Astrocyte (in vitro differentiated cells and primary cell): ENCODE measurements at regions not wholly inside any gene's neighbourhood (a gene's known extent, or its start where the extent isn't known, plus 50 kb on each side); places are given as distances from the start of the nearest gene placed in this dataset.

Source experiments
- EZH2 ChIP-seq: IDR thresholded peaks from 2 replicates; pipeline ENCODE4 v1.6.1; 2012; ENCODE audit warnings: mild to moderate bottlenecking, low read length, inconsistent platforms; ENCODE audit not compliant: insufficient read depth
- TF ChIP-seq, protein P1 (sequence below): IDR thresholded peaks from 2 replicates; pipeline ENCODE4 v1.5.1; 2011; ENCODE audit warnings: low read depth, mild to moderate bottlenecking, inconsistent platforms, low read length, moderate library complexity; ENCODE audit not compliant: insufficient read depth

DNA sequence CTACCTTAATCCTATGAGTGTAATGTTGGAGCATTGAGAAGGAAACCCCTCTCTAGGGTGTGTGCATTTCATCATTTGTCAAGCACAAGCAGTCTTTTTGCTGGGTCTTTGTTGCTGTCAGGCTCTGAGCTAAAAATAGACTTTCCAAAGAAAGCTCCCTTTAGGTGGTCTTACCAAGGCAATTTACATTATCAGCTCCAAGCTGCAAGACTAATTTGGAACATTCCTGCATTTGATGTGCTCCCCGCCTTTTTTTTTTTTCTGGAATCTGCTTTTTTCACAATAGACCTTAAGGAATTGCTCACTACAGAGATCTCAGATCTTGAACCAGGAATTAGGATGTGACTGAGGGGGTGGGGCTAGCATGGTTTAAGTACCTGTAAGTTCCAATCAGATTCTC is 60.6 kb upstream of the STAC start:
- TF ChIP-seq, protein P1, sequence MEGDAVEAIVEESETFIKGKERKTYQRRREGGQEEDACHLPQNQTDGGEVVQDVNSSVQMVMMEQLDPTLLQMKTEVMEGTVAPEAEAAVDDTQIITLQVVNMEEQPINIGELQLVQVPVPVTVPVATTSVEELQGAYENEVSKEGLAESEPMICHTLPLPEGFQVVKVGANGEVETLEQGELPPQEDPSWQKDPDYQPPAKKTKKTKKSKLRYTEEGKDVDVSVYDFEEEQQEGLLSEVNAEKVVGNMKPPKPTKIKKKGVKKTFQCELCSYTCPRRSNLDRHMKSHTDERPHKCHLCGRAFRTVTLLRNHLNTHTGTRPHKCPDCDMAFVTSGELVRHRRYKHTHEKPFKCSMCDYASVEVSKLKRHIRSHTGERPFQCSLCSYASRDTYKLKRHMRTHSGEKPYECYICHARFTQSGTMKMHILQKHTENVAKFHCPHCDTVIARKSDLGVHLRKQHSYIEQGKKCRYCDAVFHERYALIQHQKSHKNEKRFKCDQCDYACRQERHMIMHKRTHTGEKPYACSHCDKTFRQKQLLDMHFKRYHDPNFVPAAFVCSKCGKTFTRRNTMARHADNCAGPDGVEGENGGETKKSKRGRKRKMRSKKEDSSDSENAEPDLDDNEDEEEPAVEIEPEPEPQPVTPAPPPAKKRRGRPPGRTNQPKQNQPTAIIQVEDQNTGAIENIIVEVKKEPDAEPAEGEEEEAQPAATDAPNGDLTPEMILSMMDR: no peak
- TF ChIP-seq EZH2: no peak
